ENCODE measurements at regions not wholly inside any gene's neighbourhood (a gene's known extent, or its start where the extent isn't known, plus 50 kb on each side); places are given as distances from the start of the nearest gene placed in this dataset.

GRCh38 chr4:129863206-129863605 is 767.3 kb downstream of the C4orf33 start:
- no peak for DNase-seq (ENCODE audit: low read depth in 3 of 3)

DNA sequence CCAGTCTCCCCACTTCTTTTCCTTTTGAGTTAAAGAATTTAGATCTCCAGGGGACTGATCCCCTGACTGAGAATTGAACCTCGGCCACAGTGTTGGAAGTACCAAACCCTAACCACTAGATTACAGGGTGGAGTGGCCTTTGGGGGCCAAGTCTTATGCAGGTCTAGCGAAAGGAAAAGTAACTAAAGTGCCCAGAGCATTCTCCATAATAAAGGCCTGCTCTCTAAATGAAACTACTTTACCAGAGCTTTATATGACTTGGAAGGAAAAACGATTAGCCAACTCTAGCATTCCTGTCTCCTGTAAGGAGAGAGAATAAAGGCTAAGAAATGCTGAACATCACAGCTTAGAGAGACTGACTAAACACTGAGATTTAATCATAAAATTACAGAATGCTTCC is 788.0 kb downstream of the C4orf33 start:
- no peak for DNase-seq (ENCODE audit: low read depth in 3 of 3)

GRCh38 chr4:129897111-129897510 is 801.2 kb downstream of the C4orf33 start:
- DNase-seq (ENCODE audit: low read depth in 3 of 3): no peak

DNA sequence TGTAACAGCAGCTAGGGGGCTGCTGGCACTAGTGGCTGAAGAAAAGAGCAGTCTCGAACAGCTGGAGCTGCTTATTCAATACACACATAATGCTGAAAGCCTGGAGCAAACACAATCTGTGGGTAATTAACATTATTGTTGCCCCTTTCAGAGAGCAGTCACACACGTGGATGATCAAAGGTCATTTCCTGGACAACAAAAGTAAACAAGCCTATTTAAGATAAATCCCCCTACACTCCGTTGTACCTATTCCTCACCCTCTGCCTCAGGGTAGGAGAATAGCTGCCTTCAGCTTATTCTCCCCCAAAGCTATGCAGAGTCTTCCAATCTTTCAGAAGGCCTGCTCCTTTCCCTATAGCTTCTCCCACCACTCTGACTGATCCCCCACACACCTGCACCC is 803.9 kb downstream of the C4orf33 start:
- no peak for DNase-seq (ENCODE audit: low read depth in 3 of 3)

- DNase-seq (ENCODE audit: low read depth in 3 of 3): no peak
Observed at GRCh38 chr4:129900430-129900953, 804.5 kb downstream of the C4orf33 start.

DNA sequence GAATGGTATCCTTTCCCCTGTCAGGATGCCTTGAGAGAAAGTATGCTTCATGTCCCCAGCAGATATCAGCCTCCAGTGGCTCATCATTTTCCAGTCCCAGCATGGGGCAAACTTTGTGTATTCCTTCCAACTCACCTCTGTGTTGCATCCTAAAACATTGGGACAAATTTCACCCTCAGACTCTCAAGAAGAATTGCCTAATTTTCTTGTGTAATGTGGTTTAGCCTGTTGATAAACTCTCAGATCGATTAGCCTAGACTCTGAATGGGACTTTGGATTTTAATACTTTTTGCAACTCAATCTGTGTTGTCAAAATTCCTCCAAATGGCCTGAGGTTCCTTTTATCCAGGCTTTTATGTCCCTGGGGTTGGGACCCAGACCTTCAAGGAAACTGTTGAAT is 805.3 kb downstream of the C4orf33 start:
- no peak for DNase-seq (ENCODE audit: low read depth in 3 of 3)

DNA sequence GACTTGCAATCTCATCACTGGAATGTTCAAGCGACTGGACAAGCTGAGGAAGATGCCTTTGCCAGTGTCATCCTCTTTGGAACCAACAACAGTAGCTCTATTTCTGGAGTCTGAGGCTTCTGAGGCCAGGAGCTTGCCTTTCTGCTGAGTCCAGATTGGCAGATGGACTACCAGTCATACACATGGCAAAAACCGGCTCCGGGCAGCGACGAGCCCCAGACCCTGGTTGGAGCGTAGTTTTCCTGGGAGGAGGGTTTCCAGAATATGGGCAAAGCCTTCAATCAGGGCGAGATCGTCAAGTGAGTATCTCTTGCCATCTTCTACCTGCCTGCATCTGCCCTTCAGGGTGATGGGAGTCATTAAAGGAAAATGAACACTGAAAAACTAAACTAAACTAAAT is 807.9 kb downstream of the C4orf33 start:
- no peak for DNase-seq (ENCODE audit: low read depth in 3 of 3)

DNA sequence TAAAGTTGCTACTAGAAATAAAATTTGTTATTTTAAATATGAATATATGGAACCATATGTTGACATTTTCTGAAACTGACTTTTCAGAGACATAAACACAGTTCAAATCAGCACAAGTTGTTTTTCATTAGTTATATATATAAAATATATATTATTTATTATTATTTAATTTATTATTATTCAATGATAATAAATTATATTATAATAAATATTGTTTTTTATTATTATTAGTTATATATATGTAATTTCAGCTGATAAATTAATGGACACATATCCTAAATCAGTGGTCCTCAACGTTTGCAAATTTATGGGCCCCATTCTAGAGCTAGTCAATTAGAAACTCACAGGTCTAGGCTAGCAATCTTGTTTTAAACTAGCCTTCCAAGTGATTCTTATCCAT is 809.3 kb downstream of the C4orf33 start:
- DNase-seq (ENCODE audit: low read depth in 3 of 3): no peak

GRCh38 chr4:129908117-129908516 is 812.2 kb downstream of the C4orf33 start:
- DNase-seq (ENCODE audit: low read depth in 3 of 3): no peak

GRCh38 chr4:129916991-129917390 is 821.0 kb downstream of the C4orf33 start:
- no peak for DNase-seq (ENCODE audit: low read depth in 3 of 3)

DNA sequence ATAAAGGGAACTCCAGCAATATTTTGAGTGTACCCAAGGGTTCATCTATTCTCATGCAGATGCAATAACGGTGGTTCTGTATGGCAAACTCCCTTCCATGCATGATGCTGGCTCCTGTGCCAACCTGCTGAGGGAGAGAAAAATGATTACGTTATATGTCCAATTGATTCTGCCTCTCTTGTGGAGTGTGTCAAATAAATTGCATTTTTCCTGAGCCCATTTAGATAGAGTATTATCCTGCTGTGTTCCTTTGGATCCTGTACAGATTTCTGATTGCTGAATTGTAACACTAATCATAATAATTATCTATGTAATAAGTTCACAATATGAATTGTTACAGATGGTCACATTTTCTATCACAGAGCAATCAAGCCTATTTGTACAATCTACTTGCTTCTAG is 821.7 kb downstream of the C4orf33 start:
- DNase-seq (ENCODE audit: low read depth in 3 of 3): no peak

DNA sequence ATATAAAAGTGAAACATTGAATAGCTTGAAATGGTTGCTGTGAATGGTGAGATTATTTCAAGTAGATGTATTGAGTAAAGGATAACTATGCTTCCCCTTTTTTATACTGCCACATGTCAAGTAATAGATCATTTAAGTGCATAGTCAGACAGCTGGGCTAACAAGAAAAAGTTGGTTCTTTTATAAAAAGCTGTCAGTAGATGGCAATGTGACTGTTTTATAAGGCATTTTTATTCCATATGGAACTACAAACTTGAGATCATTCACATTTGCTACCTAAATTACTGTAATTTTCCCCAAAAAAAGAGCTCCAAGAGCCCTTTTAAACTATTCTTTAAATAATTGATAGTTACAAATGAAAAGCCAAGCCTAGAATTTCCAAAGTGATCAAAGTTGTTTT is 831.0 kb downstream of the C4orf33 start:
- no peak for DNase-seq (ENCODE audit: low read depth in 3 of 3)

- no peak for DNase-seq (ENCODE audit: low read depth in 3 of 3)
Observed at GRCh38 chr4:129929052-129929451, 833.1 kb downstream of the C4orf33 start.

GRCh38 chr4:129929984-129930383 is 834.0 kb downstream of the C4orf33 start:
- DNase-seq (ENCODE audit: low read depth in 3 of 3): no peak

- no peak for DNase-seq (ENCODE audit: low read depth in 3 of 3)
Observed at GRCh38 chr4:129950217-129950616, 854.3 kb downstream of the C4orf33 start.

DNA sequence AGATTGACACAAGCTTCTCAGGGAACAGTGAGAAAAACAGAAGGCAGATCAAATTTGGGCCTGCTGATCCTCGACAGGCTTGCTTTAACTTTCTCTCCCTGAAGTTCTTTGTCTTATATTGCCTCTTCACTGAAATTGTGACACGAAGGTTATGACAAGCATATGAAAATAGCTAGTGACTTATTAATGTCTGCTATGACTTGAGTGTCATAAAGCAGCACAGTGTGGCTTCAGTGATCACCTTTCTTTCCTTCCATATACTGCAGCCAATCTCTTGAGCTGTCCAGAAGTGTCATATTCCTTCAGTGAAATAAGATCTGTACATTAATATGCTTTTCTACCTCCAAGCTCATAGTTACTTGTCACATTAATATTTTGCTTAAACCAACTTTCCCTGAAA is 870.2 kb downstream of the C4orf33 start:
- DNase-seq (ENCODE audit: low read depth in 3 of 3): no peak

DNA sequence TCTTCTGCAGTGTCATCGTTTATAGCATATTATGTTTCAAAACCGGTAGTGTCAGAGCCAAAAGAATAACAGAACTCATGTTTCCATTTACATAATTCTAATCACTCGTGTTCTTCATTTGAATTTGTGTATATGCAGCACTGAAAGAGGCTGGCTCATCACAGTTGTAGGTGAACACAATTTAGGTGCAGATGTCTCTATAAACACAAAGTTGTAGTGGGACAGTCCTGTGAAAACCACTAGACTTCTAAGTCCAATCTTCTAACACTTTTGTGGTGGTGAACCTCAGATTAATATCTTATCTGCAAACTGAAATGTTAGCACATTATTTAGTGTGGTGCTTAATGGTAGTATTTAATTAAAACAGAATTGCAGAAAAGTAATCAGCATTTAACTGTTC is 872.4 kb downstream of the C4orf33 start:
- DNase-seq (ENCODE audit: low read depth in 3 of 3): no peak

- DNase-seq (ENCODE audit: low read depth in 3 of 3): no peak
Observed at GRCh38 chr4:129968778-129969177, 872.8 kb downstream of the C4orf33 start.

DNA sequence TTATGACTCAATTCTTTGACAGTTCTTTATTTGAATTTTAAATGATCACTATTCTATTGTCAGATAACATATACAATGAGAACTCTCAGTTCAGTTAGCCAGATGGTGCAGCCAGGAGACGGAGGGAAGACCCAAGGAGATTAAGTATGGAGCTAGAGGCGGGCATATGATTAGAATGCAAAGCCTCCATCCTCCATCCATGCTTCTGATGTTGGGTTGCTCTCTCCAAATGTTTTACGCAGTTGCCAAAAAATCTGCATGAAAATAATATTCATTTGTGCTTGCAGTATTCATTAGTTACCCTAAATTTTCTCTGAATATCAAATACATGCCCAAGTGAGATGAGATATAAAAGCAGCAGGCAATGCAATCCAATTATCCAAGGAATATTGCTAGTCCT is 874.8 kb downstream of the C4orf33 start:
- DNase-seq (ENCODE audit: low read depth in 3 of 3): no peak

DNA sequence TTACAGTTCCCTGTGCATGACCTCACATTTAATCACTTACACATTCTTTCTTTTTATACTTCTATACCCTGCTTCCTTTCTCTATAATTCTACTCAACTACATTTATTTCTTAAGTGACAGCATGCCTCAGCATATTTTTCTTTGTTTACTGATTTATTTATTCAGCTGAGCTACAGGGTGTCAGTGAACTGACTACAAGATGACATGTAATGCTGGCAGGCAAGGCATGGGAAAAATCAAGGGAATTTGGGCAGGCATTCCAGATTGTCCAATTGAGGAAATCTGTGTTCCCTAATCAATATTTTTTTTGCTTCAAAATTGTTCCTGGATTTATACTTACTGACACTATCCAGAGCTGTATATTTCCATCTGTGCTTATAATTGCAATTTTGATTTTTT is 875.5 kb downstream of the C4orf33 start:
- DNase-seq (ENCODE audit: low read depth in 3 of 3): no peak

DNA sequence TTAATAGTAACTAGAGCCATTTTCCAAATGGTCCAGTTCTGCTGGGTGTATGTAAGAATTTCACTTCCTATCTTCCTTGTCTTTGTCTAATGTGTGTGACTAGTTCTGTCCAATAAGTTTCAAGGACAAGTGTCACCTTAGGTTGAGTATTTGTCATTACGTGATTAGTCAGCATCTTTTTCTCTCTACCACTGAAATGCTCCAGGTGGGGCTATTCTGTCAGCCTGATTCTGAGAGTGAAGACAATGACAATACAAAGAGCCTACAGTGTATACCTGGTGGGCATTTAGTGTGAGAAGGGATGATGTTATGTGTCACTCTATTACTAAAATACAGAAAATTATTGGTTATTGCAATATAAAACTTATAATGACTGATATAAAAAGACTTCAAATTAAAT is 876.3 kb downstream of the C4orf33 start:
- no peak for DNase-seq (ENCODE audit: low read depth in 3 of 3)

DNA sequence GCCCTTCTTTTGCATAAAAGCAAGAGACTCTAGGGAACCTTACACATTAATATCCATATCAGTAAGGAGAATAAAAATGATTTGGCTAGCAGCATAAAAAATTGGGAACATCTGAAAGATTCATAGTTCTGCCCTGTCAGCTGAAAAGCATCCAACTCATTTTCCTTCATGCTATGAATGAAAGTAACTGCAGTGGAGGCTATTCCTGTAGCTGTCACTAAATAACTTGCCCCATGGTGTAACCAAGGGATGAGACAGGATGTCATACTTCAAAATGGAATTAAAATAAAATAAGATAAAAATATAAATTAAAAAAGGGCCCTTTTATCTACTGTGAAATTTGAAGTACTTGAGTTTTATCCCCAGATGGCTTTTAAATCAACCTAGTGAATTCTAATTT is 878.8 kb downstream of the C4orf33 start:
- DNase-seq (ENCODE audit: low read depth in 3 of 3): no peak

- no peak for DNase-seq (ENCODE audit: low read depth in 3 of 3)
Observed at GRCh38 chr4:129978315-129978714, 882.4 kb downstream of the C4orf33 start.

DNA sequence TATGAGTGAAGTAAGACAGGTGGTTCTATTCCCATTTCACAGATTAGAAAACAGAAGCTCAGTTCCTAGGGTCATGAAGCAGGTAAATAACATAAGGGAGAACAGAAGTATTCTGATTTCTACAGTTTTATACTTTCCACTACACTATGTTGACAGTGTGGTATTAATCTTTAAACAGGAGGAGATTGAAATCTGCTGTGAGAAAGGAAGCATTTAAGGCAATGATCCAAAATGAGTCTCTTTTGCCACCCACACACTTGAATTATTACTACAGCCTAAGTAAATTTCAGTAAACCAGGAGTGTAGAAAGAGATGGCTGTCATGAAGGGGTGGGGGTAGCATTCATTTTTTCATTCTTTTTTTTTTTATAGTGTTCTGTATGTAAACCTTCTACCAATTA is 893.0 kb downstream of the C4orf33 start:
- no peak for DNase-seq (ENCODE audit: low read depth in 3 of 3)

DNA sequence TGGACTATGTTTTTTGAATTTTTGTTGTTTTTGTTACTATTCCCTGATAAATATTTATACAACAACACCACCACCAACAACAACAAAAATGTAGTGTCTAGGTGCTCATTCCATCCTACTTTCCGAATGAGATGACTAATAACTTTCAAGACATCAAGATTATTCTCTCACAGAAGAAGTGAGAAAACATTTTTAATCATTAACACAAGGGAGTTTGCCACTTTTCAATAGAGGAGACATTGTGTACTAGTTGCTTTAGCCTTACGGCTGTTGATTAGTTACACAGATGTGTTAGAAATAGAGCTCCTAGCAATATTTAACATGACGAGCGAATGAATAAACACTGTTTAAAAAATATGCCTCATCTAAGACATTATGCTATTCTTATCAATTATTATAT is 898.8 kb downstream of the C4orf33 start:
- no peak for DNase-seq (ENCODE audit: low read depth in 3 of 3)
